GM04504 (cell line): ENCODE measurements at regions not wholly inside any gene's neighbourhood (a gene's known extent, or its start where the extent isn't known, plus 50 kb on each side); places are given as distances from the start of the nearest gene placed in this dataset.

Experiments
- DNase-seq: peaks from one replicate; pipeline ENCODE4 v3.0.0-alpha.2; 2012; ENCODE audit warnings: low read depth

GRCh38 chr3:34381243-34381642 lies 582.8 kb downstream of the PDCD6IP start:
- no peak for DNase-seq

- no peak for DNase-seq
Observed at GRCh38 chr3:34382859-34383258, 584.4 kb downstream of the PDCD6IP start.

GRCh38 chr3:34386309-34386708 lies 587.9 kb downstream of the PDCD6IP start:
- DNase-seq: no peak

GRCh38 chr3:34387826-34388564 lies 589.6 kb downstream of the PDCD6IP start:
- no peak for DNase-seq

DNA sequence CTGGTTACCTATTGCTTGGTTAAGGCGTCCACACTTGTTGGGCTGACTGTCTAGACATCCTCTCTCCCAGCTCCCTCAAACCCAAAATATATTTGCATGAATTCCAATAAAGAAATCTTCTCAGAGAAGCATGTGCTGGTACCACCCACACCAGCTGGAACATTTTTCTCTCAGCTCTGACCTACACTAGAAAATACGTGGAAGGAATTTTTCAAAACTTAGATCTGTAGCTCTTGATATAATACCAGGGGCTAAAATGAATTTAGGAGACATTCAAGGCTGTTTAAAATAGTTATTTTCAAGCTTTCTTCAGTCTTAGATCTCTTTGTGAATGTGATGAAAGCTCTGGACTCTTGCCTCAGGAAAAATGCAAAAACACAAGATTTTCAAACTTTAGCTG lies 590.4 kb downstream of the PDCD6IP start:
- no peak for DNase-seq

GRCh38 chr3:34394978-34395748 lies 596.7 kb downstream of the PDCD6IP start:
- DNase-seq: no peak

DNA sequence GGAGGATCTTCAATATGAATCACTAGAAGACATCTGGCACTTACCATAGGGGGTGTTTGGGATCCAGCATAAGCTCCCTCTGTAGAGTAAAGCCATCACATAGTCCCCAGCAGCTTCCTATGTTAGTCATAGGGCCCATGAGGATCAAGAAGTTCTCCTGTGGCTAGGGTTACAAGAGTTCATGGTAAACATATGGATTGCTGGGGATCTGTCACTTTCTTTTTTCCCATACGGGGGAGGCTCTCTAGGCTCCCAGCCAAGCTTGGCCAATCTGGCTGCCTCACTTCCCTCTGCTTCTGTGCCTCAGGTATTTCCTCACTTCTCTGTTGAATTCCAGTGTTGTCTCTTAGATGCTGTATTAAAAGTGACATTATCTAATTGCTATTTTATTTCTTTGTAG lies 597.9 kb downstream of the PDCD6IP start:
- DNase-seq: no peak

GRCh38 chr3:34396956-34397355 lies 598.5 kb downstream of the PDCD6IP start:
- DNase-seq: no peak

DNA sequence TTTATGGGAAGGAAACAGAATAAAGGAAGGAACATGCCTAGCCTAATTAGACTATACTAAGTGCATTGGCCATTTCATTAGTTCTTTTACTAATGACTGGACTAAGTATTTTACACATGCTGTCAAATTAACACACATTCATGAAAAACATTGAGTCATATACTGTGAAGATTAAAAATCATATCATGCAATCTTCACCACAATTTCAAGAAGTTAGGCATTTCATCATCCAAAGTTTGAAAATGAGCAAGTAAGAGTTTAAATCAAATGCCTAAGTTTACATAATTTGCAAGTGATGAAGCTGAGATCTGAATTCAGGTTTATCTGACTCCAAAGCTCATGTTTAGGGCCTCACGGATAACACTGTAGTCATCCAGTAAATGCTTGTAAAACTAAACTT lies 601.0 kb downstream of the PDCD6IP start:
- no peak for DNase-seq

- no peak for DNase-seq
Observed at GRCh38 chr3:34405159-34405558, 606.7 kb downstream of the PDCD6IP start.

DNA sequence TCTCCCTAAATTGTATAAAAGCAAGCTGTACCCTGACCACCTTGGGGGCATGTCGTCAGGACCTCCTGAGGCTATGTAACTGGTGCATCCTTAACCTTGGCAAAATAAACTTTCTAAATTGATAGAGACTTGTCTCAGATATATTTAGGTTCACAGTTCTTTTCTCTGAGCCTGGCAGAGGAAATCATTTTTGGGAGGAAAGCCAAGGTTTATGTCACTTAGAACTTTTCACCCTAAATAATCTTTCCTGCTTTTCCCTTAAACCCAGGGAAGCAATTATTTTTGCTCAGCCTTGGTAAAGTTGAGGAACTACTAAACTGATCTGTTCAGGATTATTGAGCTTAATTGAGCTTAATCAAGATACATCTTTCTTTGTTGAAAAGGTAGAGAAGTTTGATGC lies 608.9 kb downstream of the PDCD6IP start:
- DNase-seq: no peak

- DNase-seq: no peak
Observed at GRCh38 chr3:34408088-34408487, 609.7 kb downstream of the PDCD6IP start.

- no peak for DNase-seq
Observed at GRCh38 chr3:34411596-34411995, 613.2 kb downstream of the PDCD6IP start.

GRCh38 chr3:34419801-34420200 lies 621.4 kb downstream of the PDCD6IP start:
- no peak for DNase-seq

GRCh38 chr3:34421762-34422161 lies 623.3 kb downstream of the PDCD6IP start:
- no peak for DNase-seq

DNA sequence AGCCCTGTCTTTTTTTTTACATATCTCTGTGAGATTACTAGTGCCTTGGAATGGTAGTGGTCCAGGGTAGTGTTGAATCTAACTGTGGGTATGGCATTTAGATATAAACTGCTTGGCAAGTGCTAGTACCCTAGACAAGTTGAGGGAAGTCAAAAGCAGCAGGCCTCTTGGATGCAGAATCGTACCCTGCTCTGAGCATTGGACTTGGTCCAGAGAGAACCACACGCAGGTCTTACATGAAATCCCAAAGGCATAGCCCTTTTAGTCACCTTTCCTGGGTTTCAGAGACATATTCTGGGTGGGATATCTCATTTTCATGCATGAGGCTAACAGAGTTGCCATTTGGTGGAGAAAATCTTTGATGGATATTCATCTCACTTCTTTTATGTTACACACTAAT lies 641.4 kb downstream of the PDCD6IP start:
- DNase-seq: no peak

- DNase-seq: no peak
Observed at GRCh38 chr3:34444137-34444536, 645.7 kb downstream of the PDCD6IP start.

DNA sequence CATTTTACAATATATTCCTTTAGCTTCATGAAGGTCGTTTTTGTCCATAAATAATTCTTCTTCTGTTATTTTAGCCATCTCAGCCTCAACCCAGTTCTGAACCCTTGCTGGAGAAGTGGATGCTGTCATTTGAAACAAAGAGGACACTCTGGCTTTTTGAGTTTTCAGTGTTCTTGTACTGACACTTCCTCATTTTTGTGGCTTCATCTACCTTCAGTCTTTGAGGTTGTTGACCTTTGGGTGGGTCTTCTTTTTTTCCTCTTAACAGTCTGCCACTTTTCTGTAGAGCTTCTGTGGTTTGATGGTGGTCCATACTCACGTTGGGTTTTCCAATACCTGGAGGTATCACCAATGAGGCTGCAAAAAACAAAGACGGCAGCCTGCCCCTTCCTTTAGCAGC lies 650.9 kb downstream of the PDCD6IP start:
- no peak for DNase-seq

DNA sequence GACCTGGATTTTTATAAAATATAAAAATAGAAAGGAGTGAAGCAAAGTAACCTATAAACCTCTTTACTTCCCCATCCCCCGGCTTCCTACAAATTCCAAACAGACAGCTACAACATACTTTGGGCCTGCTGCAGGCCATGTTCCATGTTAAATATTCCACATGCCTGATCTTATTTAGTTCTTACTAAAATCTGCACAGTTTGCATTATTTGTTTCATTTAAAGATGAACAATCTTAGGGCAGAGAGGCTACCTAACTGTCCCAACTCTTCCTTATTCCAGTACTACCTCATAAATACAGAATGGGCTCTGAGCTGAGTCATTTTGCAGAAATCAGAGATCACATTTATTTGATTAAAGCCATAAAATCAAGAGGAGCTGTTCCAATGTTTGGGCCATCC lies 665.0 kb downstream of the PDCD6IP start:
- DNase-seq: no peak

DNA sequence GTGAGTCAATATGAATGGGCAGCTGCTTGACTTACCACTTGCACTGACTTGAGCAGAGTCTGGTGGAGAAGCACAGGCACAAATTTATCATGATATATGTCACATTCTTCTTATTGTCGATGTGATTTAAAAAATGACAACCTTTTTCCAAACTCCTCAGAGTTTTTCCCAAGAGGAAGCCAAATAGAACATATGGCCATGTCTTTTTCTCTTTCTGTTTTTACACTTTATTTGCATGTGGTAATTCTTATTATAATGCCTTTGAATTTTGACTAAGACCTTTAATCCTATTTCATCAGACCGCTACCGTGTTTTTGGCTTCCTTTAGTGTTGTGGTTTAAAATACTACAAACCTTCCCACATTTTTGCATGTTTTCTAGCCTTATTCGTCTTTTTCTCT lies 666.2 kb downstream of the PDCD6IP start:
- DNase-seq: no peak

GRCh38 chr3:34475851-34476250 lies 677.4 kb downstream of the PDCD6IP start:
- DNase-seq: no peak

DNA sequence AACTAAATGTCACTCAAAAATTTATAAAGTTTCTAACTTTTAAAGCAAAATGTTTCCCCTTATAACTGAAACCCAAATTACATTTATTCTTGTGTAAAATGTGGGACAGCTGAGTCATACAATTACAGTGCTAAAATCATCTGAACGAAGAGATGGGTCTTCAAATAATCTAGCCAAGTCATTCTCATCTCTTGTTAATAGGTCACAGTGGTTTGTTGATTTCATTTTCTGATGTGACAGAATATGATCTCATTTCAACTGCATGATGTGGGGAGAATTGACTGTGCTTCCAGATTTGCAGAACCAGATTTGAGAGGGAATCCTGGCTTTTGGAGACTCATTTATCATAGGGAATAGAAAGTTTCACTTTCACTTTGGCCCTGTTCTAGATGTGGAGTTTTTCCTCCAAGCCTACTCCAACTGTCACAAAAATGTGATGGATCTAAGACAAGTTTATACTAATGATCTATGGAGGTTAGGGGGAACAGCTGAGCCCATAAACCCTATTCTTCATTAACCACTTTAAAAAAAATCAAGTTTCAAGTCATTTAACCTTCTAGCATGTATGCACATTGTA lies 685.0 kb downstream of the PDCD6IP start:
- DNase-seq: no peak

DNA sequence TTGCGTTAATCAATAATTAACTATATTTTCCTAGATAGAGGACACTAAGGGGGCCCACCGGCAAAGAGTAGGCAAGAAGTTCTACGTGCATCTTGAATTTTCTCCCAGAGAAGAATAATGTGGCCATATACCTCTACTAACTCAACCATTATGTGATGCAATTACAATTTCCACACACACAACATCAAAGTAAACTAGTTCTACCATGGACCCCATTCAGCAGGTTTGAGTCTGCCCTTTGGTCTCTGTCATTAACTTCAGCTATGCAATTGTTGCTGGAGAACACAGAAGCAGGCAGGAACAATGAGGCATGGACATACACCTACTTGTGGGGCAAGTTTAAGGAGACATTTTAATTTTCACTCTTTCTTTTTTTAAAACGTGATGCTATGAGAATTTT lies 705.9 kb downstream of the PDCD6IP start:
- DNase-seq: no peak
